ENCODE measurements at regions not wholly inside any gene's neighbourhood (a gene's known extent, or its start where the extent isn't known, plus 50 kb on each side); places are given as distances from the start of the nearest gene placed in this dataset.

DNA sequence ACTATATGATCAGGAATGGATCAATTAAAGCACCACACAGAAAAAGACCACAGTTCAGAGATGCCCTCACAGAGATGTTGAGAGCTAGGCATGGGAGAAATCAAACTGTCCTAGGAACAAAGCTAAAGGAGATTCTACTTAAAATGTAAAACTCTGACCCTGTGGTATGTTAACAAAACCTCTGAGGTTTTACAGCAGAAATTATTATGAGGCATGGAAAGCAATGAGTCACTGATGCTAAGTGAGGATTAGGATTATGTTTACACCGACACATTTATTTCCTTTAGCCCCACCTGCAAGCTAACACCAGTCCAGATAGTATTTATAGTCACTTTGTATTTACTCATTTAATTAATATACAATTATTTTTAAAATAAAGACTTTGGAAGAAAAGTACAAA is 1242.2 kb downstream of the OTOL1 start:
- no peak for TF ChIP-seq POLR2AphosphoS5 (IDR thresholded peaks at IDR 0.05; ENCODE audit: low read depth, low read length)
- TF ChIP-seq, protein P1, sequence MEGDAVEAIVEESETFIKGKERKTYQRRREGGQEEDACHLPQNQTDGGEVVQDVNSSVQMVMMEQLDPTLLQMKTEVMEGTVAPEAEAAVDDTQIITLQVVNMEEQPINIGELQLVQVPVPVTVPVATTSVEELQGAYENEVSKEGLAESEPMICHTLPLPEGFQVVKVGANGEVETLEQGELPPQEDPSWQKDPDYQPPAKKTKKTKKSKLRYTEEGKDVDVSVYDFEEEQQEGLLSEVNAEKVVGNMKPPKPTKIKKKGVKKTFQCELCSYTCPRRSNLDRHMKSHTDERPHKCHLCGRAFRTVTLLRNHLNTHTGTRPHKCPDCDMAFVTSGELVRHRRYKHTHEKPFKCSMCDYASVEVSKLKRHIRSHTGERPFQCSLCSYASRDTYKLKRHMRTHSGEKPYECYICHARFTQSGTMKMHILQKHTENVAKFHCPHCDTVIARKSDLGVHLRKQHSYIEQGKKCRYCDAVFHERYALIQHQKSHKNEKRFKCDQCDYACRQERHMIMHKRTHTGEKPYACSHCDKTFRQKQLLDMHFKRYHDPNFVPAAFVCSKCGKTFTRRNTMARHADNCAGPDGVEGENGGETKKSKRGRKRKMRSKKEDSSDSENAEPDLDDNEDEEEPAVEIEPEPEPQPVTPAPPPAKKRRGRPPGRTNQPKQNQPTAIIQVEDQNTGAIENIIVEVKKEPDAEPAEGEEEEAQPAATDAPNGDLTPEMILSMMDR (IDR thresholded peaks at IDR 0.05): no peak
- no peak for TF ChIP-seq NFIC (IDR thresholded peaks at IDR 0.05; ENCODE audit: borderline replicate concordance)
- no peak for TF ChIP-seq GABPA (IDR thresholded peaks at IDR 0.05; ENCODE audit: low read depth)
- no peak for TF ChIP-seq RXRA (IDR thresholded peaks at IDR 0.05; ENCODE audit: borderline replicate concordance, low read depth)
- no peak for TF ChIP-seq SIN3A (IDR thresholded peaks at IDR 0.05; ENCODE audit: borderline replicate concordance, low read depth, low read length)
- TF ChIP-seq CHD2 (IDR thresholded peaks at IDR 0.05; ENCODE audit: low read length, partially characterized antibody): no peak
- TF ChIP-seq EP300 (IDR thresholded peaks at IDR 0.05; ENCODE audit: borderline replicate concordance in 1 of 2, low read depth in 1 of 2, low read length in 1 of 2): no peak
